ENCODE measurements at regions not wholly inside any gene's neighbourhood (a gene's known extent, or its start where the extent isn't known, plus 50 kb on each side); places are given as distances from the start of the nearest gene placed in this dataset.

GRCh38 chr3:127134466-127134865 lies 58.5 kb upstream of the PRR23E start:
- peaks cover 21% of the 10 kb centered on the region for H3K27me3 ChIP-seq (ENCODE audit: control insufficient read depth, insufficient read depth, low read length)
- no peaks in the 10 kb centered on the region for H3K79me2 ChIP-seq (ENCODE audit: control insufficient read depth, insufficient read depth, low read length)
- TF ChIP-seq EZH2 (IDR thresholded peaks at IDR 0.05; ENCODE audit: low read length, missing control alignments) (no peak), CTCF (conservative IDR thresholded peaks at IDR 0.05 in 1 of 2, IDR thresholded peaks at IDR 0.05 in 1 of 2; ENCODE audit: low read depth in 1 of 2, low read length in 2 of 2) (no peak)
- H3K9me3 ChIP-seq (ENCODE audit: control insufficient read depth, insufficient read depth, low read depth, low read length), result no peaks in the 10 kb centered on the region
- H3K36me3 ChIP-seq (ENCODE audit: control insufficient read depth, insufficient read depth, low read length), result no peaks in the 10 kb centered on the region
- DNase-seq (ENCODE audit: low read depth in 2 of 2), result no peak
- no peak overlapping the region for H3K27ac ChIP-seq (ENCODE audit: insufficient read depth, low read length)
- no peaks in the 10 kb centered on the region for H4K20me1 ChIP-seq (ENCODE audit: control insufficient read depth, extremely low read depth, insufficient read depth, low read length)
- H3K9ac ChIP-seq (ENCODE audit: insufficient read depth, low read length), result no peak overlapping the region
- H3K4me2 ChIP-seq (ENCODE audit: extremely low read depth, insufficient read depth, low read length), result no peak overlapping the region
- no peak overlapping the region for H3K4me3 ChIP-seq (replicated peaks in 1 of 4; ENCODE audit: control extremely low read depth in 1 of 4, insufficient read depth in 1 of 4, low read depth in 3 of 4, low read length in 4 of 4)
- H3K4me1 ChIP-seq (ENCODE audit: control insufficient read depth, extremely low read depth, insufficient read depth, low read length), result no peaks in the 10 kb centered on the region
- no peak overlapping the region for H2AFZ ChIP-seq (ENCODE audit: low read length)

DNA sequence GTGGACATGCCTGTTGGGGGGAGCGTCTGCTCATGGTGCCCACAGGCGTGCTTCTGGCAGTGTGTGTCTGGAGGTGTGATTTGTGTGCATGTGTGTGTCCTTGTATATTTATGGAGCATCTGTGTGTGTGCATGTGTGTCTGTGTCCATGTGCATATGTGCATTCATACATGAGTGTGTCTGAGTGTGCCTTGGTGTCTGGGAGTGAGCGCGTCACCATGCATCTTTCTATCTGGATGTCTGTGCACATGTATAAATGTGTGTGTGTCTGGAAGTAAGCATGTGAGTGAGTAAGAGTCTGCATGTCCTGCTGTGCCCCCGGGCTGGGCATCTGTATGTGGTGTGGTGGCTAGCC lies 58.1 kb upstream of the PRR23E start:
- Histone ChIP-seq H3K9ac (ENCODE audit: insufficient read depth, low read length) (no peak overlapping the region), H3K27me3 (ENCODE audit: control insufficient read depth, insufficient read depth, low read length) (peaks cover 21% of the 10 kb centered on the region), H4K20me1 (ENCODE audit: control insufficient read depth, extremely low read depth, insufficient read depth, low read length) (no peaks in the 10 kb centered on the region), H3K4me2 (ENCODE audit: extremely low read depth, insufficient read depth, low read length) (no peak overlapping the region), H3K36me3 (ENCODE audit: control insufficient read depth, insufficient read depth, low read length) (no peaks in the 10 kb centered on the region), H3K79me2 (ENCODE audit: control insufficient read depth, insufficient read depth, low read length) (no peaks in the 10 kb centered on the region), H3K4me3 (replicated peaks in 1 of 4; ENCODE audit: control extremely low read depth in 1 of 4, insufficient read depth in 1 of 4, low read depth in 3 of 4, low read length in 4 of 4) (no peak overlapping the region), H3K27ac (ENCODE audit: insufficient read depth, low read length) (no peak overlapping the region), H3K4me1 (ENCODE audit: control insufficient read depth, extremely low read depth, insufficient read depth, low read length) (no peaks in the 10 kb centered on the region), H3K9me3 (ENCODE audit: control insufficient read depth, insufficient read depth, low read depth, low read length) (no peaks in the 10 kb centered on the region), H2AFZ (ENCODE audit: low read length) (no peak overlapping the region)
- DNase-seq (ENCODE audit: low read depth in 2 of 2), result no peak
- TF ChIP-seq CTCF (conservative IDR thresholded peaks at IDR 0.05 in 1 of 2, IDR thresholded peaks at IDR 0.05 in 1 of 2; ENCODE audit: low read depth in 1 of 2, low read length in 2 of 2) (no peak), EZH2 (IDR thresholded peaks at IDR 0.05; ENCODE audit: low read length, missing control alignments) (peak; percentile 90)

GRCh38 chr3:127135241-127136023 lies 57.5 kb upstream of the PRR23E start:
- no peak overlapping the region for H3K4me3 ChIP-seq (replicated peaks in 1 of 4; ENCODE audit: control extremely low read depth in 1 of 4, insufficient read depth in 1 of 4, low read depth in 3 of 4, low read length in 4 of 4)
- H3K4me1 ChIP-seq (ENCODE audit: control insufficient read depth, extremely low read depth, insufficient read depth, low read length), result no peaks in the 10 kb centered on the region
- no peaks in the 10 kb centered on the region for H3K36me3 ChIP-seq (ENCODE audit: control insufficient read depth, insufficient read depth, low read length)
- peak in 1 of 2 donors; percentile 42 for DNase-seq (ENCODE audit: low read depth in 2 of 2)
- peak; percentile 63 for TF ChIP-seq EZH2 (IDR thresholded peaks at IDR 0.05; ENCODE audit: low read length, missing control alignments)
- no peak for TF ChIP-seq CTCF (conservative IDR thresholded peaks at IDR 0.05 in 1 of 2, IDR thresholded peaks at IDR 0.05 in 1 of 2; ENCODE audit: low read depth in 1 of 2, low read length in 2 of 2)
- H3K9me3 ChIP-seq (ENCODE audit: control insufficient read depth, insufficient read depth, low read depth, low read length), result no peaks in the 10 kb centered on the region
- no peaks in the 10 kb centered on the region for H3K79me2 ChIP-seq (ENCODE audit: control insufficient read depth, insufficient read depth, low read length)
- no peaks in the 10 kb centered on the region for H4K20me1 ChIP-seq (ENCODE audit: control insufficient read depth, extremely low read depth, insufficient read depth, low read length)
- H2AFZ ChIP-seq (ENCODE audit: low read length), result no peak overlapping the region
- no peak overlapping the region for H3K9ac ChIP-seq (ENCODE audit: insufficient read depth, low read length)
- no peak overlapping the region for H3K4me2 ChIP-seq (ENCODE audit: extremely low read depth, insufficient read depth, low read length)
- H3K27me3 ChIP-seq (ENCODE audit: control insufficient read depth, insufficient read depth, low read length), result peaks cover 21% of the 10 kb centered on the region
- H3K27ac ChIP-seq (ENCODE audit: insufficient read depth, low read length), result no peak overlapping the region

Data from fibroblast of lung (primary cell).